ENCODE measurements at regions not wholly inside any gene's neighbourhood (a gene's known extent, or its start where the extent isn't known, plus 50 kb on each side); places are given as distances from the start of the nearest gene placed in this dataset.

- TF ChIP-seq POLR2A (IDR thresholded peaks at IDR 0.05) (no peak), CTCF (IDR thresholded peaks at IDR 0.05) (no peak)
These were observed 1199.3 kb downstream of the CDH11 start for GRCh38 chr16:63922560-63922959.

Measured in thyroid gland (tissue), 4 donors.